H1 (cell line): ENCODE measurements at regions not wholly inside any gene's neighbourhood (a gene's known extent, or its start where the extent isn't known, plus 50 kb on each side); places are given as distances from the start of the nearest gene placed in this dataset.

Experiments
- CTCF ChIA-PET: fragments of 300-600 bp; sonication (Branson Sonifier 250); formaldehyde crosslinking; loops from one replicate; lab custom pipeline; 2021; ENCODE audit not compliant: partially characterized antibody; lab: Charles Lee
- POLR2A ChIA-PET: fragments of 300-600 bp; sonication (Branson Sonifier 250); formaldehyde crosslinking; loops from one replicate; lab custom pipeline; 2021; ENCODE audit warnings: inconsistent platforms; ENCODE audit not compliant: partially characterized antibody; lab: Charles Lee
- DNase-seq, 2 experiments: peaks; one replicate each; pipeline versions ENCODE4 v3.0.0 to v3.0.0-alpha.2; 2010 to 2022; ENCODE audit warnings: low spot score in 2 of 2, low read depth in 1 of 2, mixed read lengths in 1 of 2
- FAIRE-seq: peaks from 2 replicates; lab custom pipeline; 2011; peaks lifted over from hg19 to GRCh38; lab: Jason Lieb, UNC
- H2AFZ ChIP-seq: 2 replicates; pipeline ENCODE4 v1.8.1; 2012; ENCODE audit warnings: low read length, inconsistent platforms
- H2AK5ac ChIP-seq: 2 replicates; pipeline ENCODE4 v1.6.1; 2013; ENCODE audit warnings: low read depth, low read length
- H2BK120ac ChIP-seq: replicated peaks from 2 replicates; pipeline ENCODE3; 2013; ENCODE audit warnings: low read depth, low read length, inconsistent platforms
- H2BK12ac ChIP-seq: 2 replicates; pipeline ENCODE4 v1.6.1; 2013; ENCODE audit warnings: low read depth, low read length
- H2BK15ac ChIP-seq: 2 replicates; pipeline ENCODE4 v1.6.1; 2013; ENCODE audit warnings: low read length
- H2BK20ac ChIP-seq: 2 replicates; pipeline ENCODE4 v1.6.1; 2013; ENCODE audit warnings: low read length
- H2BK5ac ChIP-seq: 2 replicates; pipeline ENCODE4 v1.6.1; 2013; ENCODE audit warnings: low read depth, low read length
- H3K14ac ChIP-seq: 2 replicates; pipeline ENCODE4 v1.6.1; 2013; ENCODE audit warnings: inconsistent platforms; ENCODE audit not compliant: insufficient read length
- H3K18ac ChIP-seq: 2 replicates; pipeline ENCODE4 v1.6.1; 2013; ENCODE audit warnings: low read length; ENCODE audit errors: extremely low read depth
- H3K23ac ChIP-seq: 2 replicates; pipeline ENCODE4 v1.6.1; 2013; ENCODE audit warnings: inconsistent platforms; ENCODE audit not compliant: insufficient read length
- H3K23me2 ChIP-seq: 2 replicates; pipeline ENCODE4 v1.6.1; 2013; ENCODE audit warnings: low read depth, low read length
- H3K27ac ChIP-seq: 2 replicates; pipeline ENCODE4 v1.6.1; 2011; ENCODE audit warnings: low read depth, low read length, inconsistent platforms
- H3K27me3 ChIP-seq, 4 experiments: replicated peaks in 1 of 4; 1 replicate in 1 of 4; 2 replicates in 3 of 4; pipeline versions ENCODE4 v1.6.1 to v1.8.1; 2011 to 2013; ENCODE audit warnings: low read length in 3 of 4, mild to moderate bottlenecking in 3 of 4, inconsistent platforms in 2 of 4, mixed read lengths in 2 of 4, moderate library complexity in 1 of 4; ENCODE audit not compliant: control insufficient read depth in 3 of 4, insufficient read depth in 3 of 4; ENCODE audit errors: extremely low read depth in 1 of 4
- H3K36me3 ChIP-seq, 4 experiments: 2 replicates each; pipeline versions ENCODE4 v1.6.1 to v1.8.1; 2011 to 2013; ENCODE audit warnings: mild to moderate bottlenecking in 4 of 4, low read length in 3 of 4, moderate library complexity in 2 of 4, control low read depth in 1 of 4, inconsistent platforms in 1 of 4; ENCODE audit not compliant: insufficient read depth in 4 of 4, control insufficient read depth in 2 of 4
- H3K4ac ChIP-seq: replicated peaks from 2 replicates; pipeline ENCODE3; 2013; ENCODE audit warnings: low read length, low read depth, mixed read lengths, inconsistent platforms; ENCODE audit not compliant: insufficient read length
- H3K4me1 ChIP-seq, 4 experiments: replicated peaks in 1 of 4; 1 replicate in 1 of 4; 2 replicates in 3 of 4; pipeline versions ENCODE4 v1.6.1 to v1.8.1; 2011 to 2013; ENCODE audit warnings: low read length in 3 of 4, inconsistent platforms in 2 of 4, mixed read lengths in 1 of 4; ENCODE audit not compliant: insufficient read depth in 4 of 4, control insufficient read depth in 3 of 4
- H3K4me2 ChIP-seq, 2 experiments: 2 replicates each; pipeline versions ENCODE4 v1.6.1 to v1.8.1; 2011 to 2013; ENCODE audit warnings: low read depth in 2 of 2, low read length in 2 of 2, control low read depth in 1 of 2, inconsistent platforms in 1 of 2, mild to moderate bottlenecking in 1 of 2; ENCODE audit not compliant: insufficient read depth in 1 of 2
- H3K4me3 ChIP-seq, 4 experiments: fragments of 200-600, 300-600 bp in 1 of 4; sonication (generic), shearing (Covaris generic), sonication (Bioruptor Twin) in 1 of 4; 2 replicates each; pipeline versions ENCODE4 v1.5.1 to v1.8.1; 2011 to 2016; ENCODE audit warnings: low read length in 4 of 4, low read depth in 3 of 4, control low read depth in 2 of 4, inconsistent platforms in 2 of 4, mild to moderate bottlenecking in 2 of 4, mixed read lengths in 1 of 4, moderate library complexity in 1 of 4; ENCODE audit not compliant: insufficient read depth in 2 of 4; ENCODE audit errors: extremely low read depth in 1 of 4
- H3K56ac ChIP-seq: replicated peaks from 2 replicates; pipeline ENCODE3; 2013; ENCODE audit warnings: low read depth, mild to moderate bottlenecking, mixed read lengths, low read length, inconsistent platforms; ENCODE audit not compliant: insufficient read length
- H3K79me1 ChIP-seq: 2 replicates; pipeline ENCODE4 v1.6.1; 2013; ENCODE audit warnings: low read depth, low read length, control low read depth
- H3K79me2 ChIP-seq, 2 experiments: 2 replicates each; pipeline versions ENCODE4 v1.6.1 to v1.8.1; 2012 to 2013; ENCODE audit warnings: low read length in 2 of 2, mild to moderate bottlenecking in 2 of 2, inconsistent platforms in 1 of 2; ENCODE audit not compliant: insufficient read depth in 2 of 2, control insufficient read depth in 1 of 2
- H3K9ac ChIP-seq, 4 experiments: replicated peaks in 1 of 4; 1 replicate in 1 of 4; 2 replicates in 3 of 4; pipeline versions ENCODE4 v1.6.1 to v1.8.1; 2011 to 2013; ENCODE audit warnings: low read depth in 3 of 4, low read length in 3 of 4, control low read depth in 2 of 4, mild to moderate bottlenecking in 2 of 4, moderate library complexity in 2 of 4, inconsistent platforms in 1 of 4; ENCODE audit errors: extremely low read depth in 1 of 4
- H3K9me3 ChIP-seq, 2 experiments: 2 replicates each; pipeline versions ENCODE4 v1.6.1 to v1.8.1; 2012 to 2013; ENCODE audit warnings: mild to moderate bottlenecking in 2 of 2, moderate library complexity in 2 of 2, control low read depth in 1 of 2, inconsistent platforms in 1 of 2, low read depth in 1 of 2, low read length in 1 of 2, mixed read lengths in 1 of 2; ENCODE audit not compliant: insufficient read depth in 2 of 2
- H4K20me1 ChIP-seq, 2 experiments: replicated peaks in 1 of 2; 2 replicates each; pipeline versions ENCODE3 to v1.8.1; 2011 to 2013; ENCODE audit warnings: inconsistent platforms in 2 of 2, low read length in 2 of 2, mild to moderate bottlenecking in 1 of 2; ENCODE audit not compliant: insufficient read depth in 2 of 2, control insufficient read depth in 1 of 2
- H4K5ac ChIP-seq: 2 replicates; pipeline ENCODE4 v1.6.1; 2013; ENCODE audit warnings: low read length, low read depth, mixed read lengths, inconsistent platforms; ENCODE audit not compliant: insufficient read length
- H4K8ac ChIP-seq: 2 replicates; pipeline ENCODE4 v1.8.0; 2013; ENCODE audit warnings: mild to moderate bottlenecking, moderate library complexity, low read length, inconsistent platforms; ENCODE audit not compliant: insufficient read depth; ENCODE audit errors: extremely low read depth
- H4K91ac ChIP-seq: replicated peaks from 2 replicates; pipeline ENCODE3; 2013; ENCODE audit warnings: low read length, mixed read lengths, inconsistent platforms; ENCODE audit not compliant: insufficient read length
- ATF3 ChIP-seq: IDR thresholded peaks from 2 replicates; pipeline ENCODE4 v1.6.1; 2011; ENCODE audit warnings: low read depth, mild to moderate bottlenecking, low read length; ENCODE audit not compliant: insufficient read depth
- CBX5 ChIP-seq: fragments of 300-800, 300-1000 bp; sonication (generic); IDR thresholded peaks from 2 replicates; pipeline ENCODE4 v1.7.1; 2016; ENCODE audit warnings: antibody characterized with exemption, low read length, low read depth
- CHD2 ChIP-seq: IDR thresholded peaks from 2 replicates; pipeline ENCODE4 v1.6.1; 2012; ENCODE audit warnings: low read length, improper control_type of control experiment
- CTBP2 ChIP-seq: IDR thresholded peaks from 2 replicates; pipeline ENCODE4 v1.7.0; 2011; ENCODE audit warnings: borderline replicate concordance, mild to moderate bottlenecking, moderate library complexity, mixed read lengths, low read length; ENCODE audit not compliant: insufficient read depth, insufficient read length
- EP300 ChIP-seq, 2 experiments: IDR thresholded peaks; 1 replicate in 1 of 2; 2 replicates in 1 of 2; pipeline ENCODE4 v1.6.1; 2011 to 2012; ENCODE audit warnings: low read depth in 2 of 2, low read length in 2 of 2, mild to moderate bottlenecking in 2 of 2, borderline replicate concordance in 1 of 2, inconsistent platforms in 1 of 2, moderate library complexity in 1 of 2
- WGBS, 2 experiments: shearing (Covaris generic) in 1 of 2; methylation state at CpG; one replicate each; pipeline versions ENCODE4 v1.1.6 to v1.1.7; 2013 to 2015; ENCODE audit warnings: low lambda C conversion rate in 2 of 2, mixed read lengths in 2 of 2, inconsistent platforms in 1 of 2, low coverage in 1 of 2, missing lambda C conversion rate in 1 of 2; ENCODE audit not compliant: insufficient replicate concordance in 2 of 2, insufficient coverage in 1 of 2, insufficient read length in 1 of 2; ENCODE audit errors: extremely low coverage in 1 of 2, missing lambda C conversion rate in 1 of 2; 5-methylcytosine and 5-hydroxymethylcytosine counted together

GRCh38 chr12:90037740-90038139 is 329.1 kb upstream of the ATP2B1 start:
- no peak for FAIRE-seq
- Histone ChIP-seq H2AFZ (no peak overlapping the region), H3K79me1 (no peaks in the 10 kb centered on the region), H3K23me2 (no peaks in the 10 kb centered on the region), H3K4me1 (no peaks in the 10 kb centered on the region), H3K18ac (no peak overlapping the region), H3K23ac (no peak overlapping the region), H3K4me3 (no peak overlapping the region), H3K4ac (no peak overlapping the region), H2BK15ac (no peak overlapping the region), H4K20me1 (no peaks in the 10 kb centered on the region), H3K9ac (no peak overlapping the region), H3K79me2 (no peaks in the 10 kb centered on the region), H4K91ac (no peak overlapping the region), H2BK120ac (no peak overlapping the region), H2BK20ac (no peak overlapping the region), H4K5ac (no peak overlapping the region), H4K8ac (no peak overlapping the region), H2BK12ac (no peak overlapping the region), H3K36me3 (no peaks in the 10 kb centered on the region), H3K4me2 (no peak overlapping the region), H2BK5ac (no peak overlapping the region), H3K56ac (no peak overlapping the region), H2AK5ac (no peak overlapping the region), H3K14ac (no peak overlapping the region), H3K9me3 (no peaks in the 10 kb centered on the region), H3K27me3 (no peaks in the 10 kb centered on the region), H3K27ac (no peak overlapping the region)
- ChIA-PET CTCF (interaction anchor here (1.5 kb wide), 1 partner anchor 238 kb away, joined by 3 read pairs; no protein-coding TSS in a partner anchor), POLR2A (no interaction called here)
- WGBS, 2 experiments: 83% methylated on average over 1 of the region's 1 CpG; no CpG with 5 or more reads in 1 of the 2 experiments
- no peak for DNase-seq
- TF ChIP-seq EP300 (IDR thresholded peaks at IDR 0.05; ENCODE audit: borderline replicate concordance in 1 of 2, low read depth in 2 of 2, low read length in 2 of 2) (no peak), CBX5 (no peak), ATF3 (no peak), CTBP2 (no peak), CHD2 (no peak)
